GM21723 (cell line): ENCODE measurements at regions not wholly inside any gene's neighbourhood (a gene's known extent, or its start where the extent isn't known, plus 50 kb on each side); places are given as distances from the start of the nearest gene placed in this dataset.

ENCODE experiments used
- ATAC-seq: cut with Tn5 transposase; IDR thresholded peaks from one replicate; pipeline ENCODE4 v1.9.1; 2021; ENCODE audit warnings: mild to moderate bottlenecking, moderate library complexity; ENCODE audit not compliant: unreplicated experiment

GRCh38 chr16:13291591-13292333, 390.4 kb downstream of the SHISA9 start:
- no peak for ATAC-seq

- no peak for ATAC-seq
Observed at GRCh38 chr16:13296206-13296605, 394.8 kb downstream of the SHISA9 start.

GRCh38 chr16:13298666-13299065, 397.3 kb downstream of the SHISA9 start:
- no peak for ATAC-seq

- ATAC-seq, result no peak
Observed at GRCh38 chr16:13300066-13300840, 398.9 kb downstream of the SHISA9 start.

GRCh38 chr16:13305019-13305755, 403.8 kb downstream of the SHISA9 start:
- no peak for ATAC-seq

GRCh38 chr16:13306161-13306995, 405.0 kb downstream of the SHISA9 start:
- ATAC-seq, result no peak

GRCh38 chr16:13307255-13307654, 405.9 kb downstream of the SHISA9 start:
- no peak for ATAC-seq

GRCh38 chr16:13307851-13308250, 406.5 kb downstream of the SHISA9 start:
- no peak for ATAC-seq

GRCh38 chr16:13312063-13312462, 410.7 kb downstream of the SHISA9 start:
- no peak for ATAC-seq

- ATAC-seq, result no peak
Observed at GRCh38 chr16:13313351-13313750, 412.0 kb downstream of the SHISA9 start.

GRCh38 chr16:13314633-13315032, 413.2 kb downstream of the SHISA9 start:
- ATAC-seq, result no peak

GRCh38 chr16:13315642-13316427, 414.4 kb downstream of the SHISA9 start:
- no peak for ATAC-seq

GRCh38 chr16:13322336-13322735, 420.9 kb downstream of the SHISA9 start:
- no peak for ATAC-seq

GRCh38 chr16:13324851-13325250, 423.5 kb downstream of the SHISA9 start:
- ATAC-seq, result no peak

- no peak for ATAC-seq
Observed at GRCh38 chr16:13325396-13325795, 424.0 kb downstream of the SHISA9 start.

- ATAC-seq, result no peak
Observed at GRCh38 chr16:13331918-13332317, 430.5 kb downstream of the SHISA9 start.

GRCh38 chr16:13332713-13333255, 431.4 kb downstream of the SHISA9 start:
- ATAC-seq, result no peak

GRCh38 chr16:13333336-13333735, 431.9 kb downstream of the SHISA9 start:
- no peak for ATAC-seq

GRCh38 chr16:13335879-13336278, 434.5 kb downstream of the SHISA9 start:
- no peak for ATAC-seq

GRCh38 chr16:13336335-13336734, 434.9 kb downstream of the SHISA9 start:
- no peak for ATAC-seq
